ENCODE measurements at regions not wholly inside any gene's neighbourhood (a gene's known extent, or its start where the extent isn't known, plus 50 kb on each side); places are given as distances from the start of the nearest gene placed in this dataset.
A peak's percentile ranks its signal among the peaks of the same experiment; 100 is the strongest.

- no peak for DNase-seq
These were observed 136.1 kb upstream of the LGALSL start for GRCh38 chr2:64317707-64318475.

GRCh38 chr2:64318476-64318748 is 135.6 kb upstream of the LGALSL start:
- DNase-seq: no peak

DNA sequence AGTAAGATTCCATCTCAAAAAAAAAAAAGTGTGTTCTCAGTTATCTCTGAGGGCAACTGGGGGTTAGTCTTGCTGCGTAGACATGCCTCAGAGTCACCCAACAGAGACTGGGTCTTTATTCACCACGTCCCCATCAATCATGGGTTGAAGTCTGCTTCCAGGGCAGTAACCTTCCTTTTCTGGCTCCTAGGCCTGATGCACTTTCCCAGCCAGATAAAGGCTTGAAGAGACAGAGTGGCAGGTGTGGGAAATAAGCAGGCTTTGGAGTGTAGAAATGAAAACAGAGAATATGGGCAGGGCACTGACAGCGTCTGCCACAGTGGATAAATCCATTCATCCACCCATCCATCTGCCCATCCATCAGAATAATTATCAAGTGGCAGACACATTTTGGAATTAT is 134.1 kb upstream of the LGALSL start:
- no peak for DNase-seq

GRCh38 chr2:64322433-64322832 is 131.5 kb upstream of the LGALSL start:
- DNase-seq: no peak

DNA sequence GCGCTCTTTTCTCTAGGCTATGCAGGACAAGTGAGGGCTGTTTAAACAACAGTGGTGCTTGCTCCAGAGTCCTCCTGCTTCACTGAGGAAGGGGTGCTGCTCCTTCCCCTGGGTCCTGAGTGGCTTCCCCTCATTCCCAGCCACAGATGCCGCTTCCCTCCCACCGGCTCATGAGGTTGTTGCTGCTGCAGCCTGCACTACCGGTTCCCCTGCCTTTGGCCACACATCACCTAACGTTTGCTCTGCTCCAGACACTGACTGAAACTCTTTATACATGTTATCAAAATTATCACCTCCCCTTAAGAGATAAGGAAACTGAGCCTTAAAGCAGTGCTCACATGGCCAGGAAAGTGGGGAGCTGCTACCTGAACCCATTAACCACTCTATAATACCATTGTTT is 130.8 kb upstream of the LGALSL start:
- DNase-seq: no peak

DNA sequence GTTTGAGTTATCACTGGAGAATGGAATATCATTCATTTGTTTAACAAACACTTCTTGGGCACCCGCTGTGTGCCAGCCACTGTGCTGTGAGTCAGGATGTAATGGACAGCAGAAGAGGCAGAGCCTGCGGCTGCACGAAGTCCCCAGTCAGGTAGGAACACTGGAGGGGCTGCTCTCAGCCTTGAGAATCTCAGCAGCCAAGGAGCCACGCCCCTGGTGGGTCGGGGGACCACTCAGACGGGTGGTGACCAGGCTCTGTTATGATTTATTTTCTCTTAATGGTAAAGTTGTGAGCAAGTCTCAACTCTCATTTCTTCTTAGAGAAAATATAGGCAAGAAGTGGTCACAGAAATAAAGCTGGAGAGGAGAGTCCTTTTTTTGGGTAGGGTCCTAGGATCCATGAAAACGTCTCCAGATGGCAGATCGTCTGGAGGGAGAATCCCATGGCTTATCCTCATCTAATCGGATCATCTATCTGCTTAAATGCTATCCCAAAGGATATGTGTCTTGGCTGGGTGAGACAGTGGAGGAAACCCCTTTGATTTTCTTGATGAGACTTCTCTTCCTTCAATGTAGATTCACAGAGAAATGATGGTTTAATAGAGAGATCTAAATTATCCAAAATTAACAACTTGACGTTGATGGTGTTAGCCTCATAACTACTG is 129.1 kb upstream of the LGALSL start:
- DNase-seq: no peak

- no peak for DNase-seq
These were observed 128.5 kb upstream of the LGALSL start for GRCh38 chr2:64325477-64325851.

DNA sequence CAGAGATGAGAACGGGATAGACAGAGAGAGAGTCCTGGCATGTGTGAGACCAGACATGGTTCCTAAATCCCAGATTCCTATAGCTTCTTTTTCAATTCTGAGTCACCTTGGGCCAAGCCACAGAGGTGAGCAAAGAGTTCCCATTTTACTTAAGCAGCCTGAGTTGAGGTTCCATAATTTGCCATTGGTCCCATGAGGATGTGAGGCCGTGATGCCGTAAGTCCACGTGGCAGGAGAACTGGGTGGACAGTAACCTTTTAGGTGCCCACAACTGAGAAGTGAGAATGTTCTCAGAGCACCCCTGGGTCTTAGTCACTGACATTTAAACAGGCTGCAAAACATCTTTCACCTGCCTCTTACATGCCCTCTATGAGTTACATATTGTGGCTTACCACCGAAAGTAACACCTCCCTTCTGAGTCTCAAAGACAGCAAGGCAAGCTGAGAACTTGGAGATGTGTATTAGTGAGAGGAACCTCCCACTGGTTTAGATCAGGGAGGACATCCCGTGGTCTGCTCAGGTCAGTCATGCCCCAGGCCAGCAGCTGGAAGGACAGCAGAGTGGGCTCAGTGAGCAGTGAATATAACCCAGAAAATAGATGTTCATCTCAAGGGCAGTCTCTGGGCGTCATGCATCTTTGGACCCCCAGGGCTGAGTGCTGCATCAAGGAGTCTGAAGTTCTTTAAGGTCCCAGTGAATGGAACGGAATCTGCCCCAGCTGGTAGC is 127.9 kb upstream of the LGALSL start:
- DNase-seq: no peak

DNA sequence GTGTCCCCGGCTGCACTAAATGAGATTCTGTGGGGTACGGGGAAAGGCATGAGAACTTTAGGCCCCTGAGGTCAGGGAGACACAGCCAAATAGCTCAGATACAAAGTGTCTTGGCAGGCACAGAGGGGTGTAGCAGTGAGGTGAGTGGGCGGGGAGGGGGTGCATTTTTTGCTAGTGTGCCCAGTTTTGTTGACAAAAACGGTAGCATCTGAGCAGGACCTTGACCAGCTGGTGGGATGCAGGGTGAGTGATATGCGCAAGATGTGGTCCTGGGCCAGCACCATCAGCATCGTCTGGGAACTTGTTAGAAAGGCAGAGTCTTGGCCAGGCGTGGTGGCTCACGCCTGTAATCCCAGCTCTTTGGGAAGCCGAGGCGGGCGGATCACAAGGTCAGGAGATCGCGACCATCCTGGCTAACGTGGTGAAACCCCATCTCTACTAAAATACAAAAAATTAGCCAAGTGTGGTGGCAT is 127.3 kb upstream of the LGALSL start:
- DNase-seq: no peak

DNA sequence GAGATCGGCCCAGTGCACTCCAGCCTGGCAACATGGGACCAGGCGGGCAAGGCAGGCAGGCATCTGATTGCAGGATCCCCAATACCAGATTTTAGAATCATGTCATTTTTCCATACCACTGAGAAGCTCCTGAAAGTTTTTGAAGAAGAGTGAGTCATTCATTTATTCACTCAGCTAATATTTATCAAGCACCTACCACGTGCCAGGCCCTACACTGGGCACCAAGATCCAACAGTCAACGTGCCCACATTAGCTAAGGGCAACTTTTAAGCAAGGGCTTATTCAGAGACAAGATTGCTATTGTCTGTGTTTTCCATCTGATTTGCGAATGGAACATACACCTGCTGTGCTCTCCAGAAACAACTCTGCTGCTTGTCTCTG is 126.8 kb upstream of the LGALSL start:
- DNase-seq: no peak

GRCh38 chr2:64327510-64328414 is 126.2 kb upstream of the LGALSL start:
- peak; percentile 41 for DNase-seq

GRCh38 chr2:64328415-64328722 is 125.6 kb upstream of the LGALSL start:
- DNase-seq: no peak

DNA sequence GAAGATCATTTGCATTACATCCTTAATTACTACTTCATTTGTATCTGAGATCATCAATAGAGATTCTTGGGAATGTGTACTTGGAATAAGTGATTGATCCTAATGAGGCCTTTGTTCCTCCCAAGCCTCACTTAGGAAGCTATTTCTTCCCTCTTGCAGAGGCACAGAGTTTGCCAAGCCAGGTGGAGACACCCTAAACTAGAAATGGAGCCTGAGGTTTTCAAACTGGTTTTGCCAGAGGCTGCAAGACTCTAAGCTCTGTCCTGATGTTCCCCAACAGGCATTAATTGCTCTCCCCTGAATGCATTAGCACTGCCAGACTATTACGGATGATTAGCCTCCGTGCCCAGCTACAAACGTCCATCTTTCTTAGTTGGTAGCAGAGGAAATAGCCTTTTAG is 125.2 kb upstream of the LGALSL start:
- no peak for DNase-seq

DNA sequence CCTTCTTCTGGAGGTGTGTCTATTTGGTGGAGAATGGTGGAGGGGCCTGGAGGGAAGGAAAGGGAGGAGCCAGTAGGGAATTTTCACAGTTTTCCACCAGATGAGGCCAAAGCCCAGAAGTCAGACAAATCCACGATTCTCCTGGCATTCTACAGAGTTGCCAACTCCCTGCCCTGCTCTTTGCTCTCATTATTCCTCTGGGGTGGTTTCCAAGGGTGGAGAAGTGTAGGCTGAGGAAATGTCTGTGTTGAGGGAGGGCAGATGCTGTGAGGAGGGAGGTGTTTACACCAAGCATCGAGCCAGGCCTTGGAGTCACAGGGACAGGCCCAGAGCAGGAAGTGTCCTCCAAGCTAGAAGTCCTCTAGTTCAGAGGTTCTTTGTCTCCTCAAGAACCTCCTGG is 124.1 kb upstream of the LGALSL start:
- no peak for DNase-seq

DNA sequence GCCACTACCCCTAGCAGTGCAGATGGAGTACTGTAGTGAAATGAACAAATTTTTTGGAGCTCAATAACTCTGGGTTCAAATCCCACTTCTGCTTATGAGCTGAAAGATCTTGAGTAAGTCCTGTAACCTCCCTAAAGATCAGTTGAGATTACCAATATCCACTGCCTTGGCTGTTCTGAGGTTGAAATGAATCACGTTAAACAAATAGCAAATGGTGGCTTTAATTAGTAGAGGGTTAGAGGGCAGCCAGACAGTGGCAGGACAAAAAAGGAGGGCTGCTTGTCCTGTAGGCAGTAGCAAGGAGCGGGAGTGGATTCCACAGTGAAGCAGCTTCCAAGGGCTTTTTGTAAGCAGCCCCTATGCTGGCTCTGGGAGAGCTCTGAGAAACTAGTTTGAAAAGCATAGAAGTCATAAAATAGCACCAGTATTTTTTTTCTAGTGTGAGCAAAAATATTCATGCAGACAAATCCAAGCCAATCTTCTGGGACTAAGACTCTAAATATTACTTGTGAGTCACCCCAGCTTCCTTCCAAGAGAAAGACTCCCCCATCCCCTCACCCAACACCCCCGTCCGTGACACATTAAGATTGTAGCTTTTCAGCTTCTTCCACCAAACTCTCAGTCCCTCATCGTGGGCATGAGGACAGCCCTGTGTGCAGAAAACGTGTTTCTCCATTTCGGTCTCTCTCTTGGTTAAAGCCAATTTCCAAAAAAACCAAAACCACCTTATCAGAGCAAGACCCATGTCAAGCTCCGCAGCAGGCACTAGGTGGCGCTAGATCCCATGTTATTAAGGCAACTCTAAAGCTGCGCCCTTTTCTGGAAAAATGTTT is 123.5 kb upstream of the LGALSL start:
- DNase-seq: peak; percentile 72

DNA sequence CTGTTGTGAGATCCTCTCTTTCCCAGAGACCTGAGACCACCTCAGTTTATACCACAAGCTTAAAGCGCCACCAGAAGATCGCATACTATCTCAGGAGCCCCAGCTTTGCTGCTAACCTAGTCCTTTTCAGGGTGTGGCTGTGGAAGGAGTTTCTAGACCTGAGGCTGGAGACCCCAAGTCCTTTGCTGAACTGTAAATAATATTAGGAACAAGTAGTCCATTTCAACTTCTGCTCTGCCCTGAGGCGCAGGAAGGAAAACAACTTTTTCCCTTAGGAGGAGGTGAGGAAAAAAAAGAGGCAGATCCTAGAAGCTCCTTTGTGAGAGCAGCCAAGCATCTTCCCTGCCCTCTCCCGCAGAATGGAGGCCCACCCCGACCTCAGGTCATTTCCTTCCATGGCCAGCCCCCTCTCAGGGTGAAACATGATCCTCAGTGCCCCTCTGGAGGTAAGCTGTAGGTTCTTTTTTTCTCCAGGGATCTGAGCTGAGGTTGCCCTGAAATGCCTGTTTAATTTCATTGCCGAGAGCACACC is 122.8 kb upstream of the LGALSL start:
- no peak for DNase-seq

GRCh38 chr2:64331849-64332699 is 121.9 kb upstream of the LGALSL start:
- DNase-seq: no peak

GRCh38 chr2:64336171-64336570 is 117.8 kb upstream of the LGALSL start:
- DNase-seq: no peak

GRCh38 chr2:64337314-64337713 is 116.6 kb upstream of the LGALSL start:
- no peak for DNase-seq

DNA sequence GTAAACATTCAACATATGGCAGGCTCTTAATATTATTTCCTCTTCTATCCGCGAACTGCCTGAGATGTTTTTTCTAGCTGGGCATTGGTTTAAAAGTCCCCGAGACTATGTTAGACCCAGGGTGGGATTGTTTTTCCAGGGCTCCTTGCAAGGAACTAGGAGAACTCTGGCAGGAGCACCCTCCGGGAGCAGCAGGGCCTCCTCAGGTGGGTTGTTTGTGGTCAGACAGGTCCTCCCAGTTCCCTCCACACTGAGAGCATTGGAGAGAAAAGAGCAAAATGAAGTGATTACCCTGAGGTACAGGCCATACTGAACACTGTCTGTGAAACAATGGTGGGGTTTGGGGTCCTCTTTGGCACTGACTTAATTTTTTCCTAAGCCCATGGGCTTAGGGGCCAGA is 115.9 kb upstream of the LGALSL start:
- DNase-seq: no peak
